OCI-LY7 (cell line): ENCODE measurements at regions not wholly inside any gene's neighbourhood (a gene's known extent, or its start where the extent isn't known, plus 50 kb on each side); places are given as distances from the start of the nearest gene placed in this dataset.

Experiments used
- BruUV-seq: library from RNA; stranded (reverse); fragments of 400-500 nt; replicated peaks from 2 replicates; lab custom pipeline; 2021; lab: Mats Ljungman, UMichigan
- CTCF ChIA-PET: fragments of 300-600 bp; sonication (Branson Sonifier 250); formaldehyde crosslinking; loops from one replicate; lab custom pipeline; 2022; ENCODE audit warnings: antibody characterized with exemption; ENCODE audit not compliant: unreplicated experiment; lab: Charles Lee
- POLR2A ChIA-PET: fragments of 300-600 bp; sonication (Branson Sonifier 250); formaldehyde crosslinking; loops from one replicate; lab custom pipeline; 2022; ENCODE audit warnings: antibody characterized with exemption; lab: Charles Lee
- DNase-seq: peaks from one replicate; pipeline ENCODE4 v3.0.0-alpha.2; 2015; ENCODE audit warnings: low spot score
- H2AFZ ChIP-seq: fragments of 200-600 bp; sonication (generic), shearing (Covaris generic); 2 replicates; pipeline ENCODE4 v1.6.1; 2014; ENCODE audit warnings: mild to moderate bottlenecking, antibody characterized with exemption, low read length, moderate library complexity
- H3K27ac ChIP-seq: fragments of 200-600 bp; sonication (generic); 2 replicates; pipeline ENCODE4 v1.5.1; 2014; ENCODE audit warnings: mixed run types, low read depth, mild to moderate bottlenecking, moderate library complexity, low read length, inconsistent platforms; ENCODE audit not compliant: poor library complexity, severe bottlenecking
- H3K36me3 ChIP-seq: fragments of 200-600 bp; sonication (generic); 2 replicates; pipeline ENCODE4 v1.6.1; 2014; ENCODE audit warnings: mild to moderate bottlenecking, antibody characterized with exemption, low read length, moderate library complexity, mixed read lengths; ENCODE audit not compliant: insufficient read depth
- H3K4me1 ChIP-seq: fragments of 200-600 bp; sonication (generic); 2 replicates; pipeline ENCODE4 v1.5.1; 2014; ENCODE audit warnings: mild to moderate bottlenecking, low read length; ENCODE audit not compliant: insufficient read depth, poor library complexity, severe bottlenecking
- H3K4me2 ChIP-seq: fragments of 200-600 bp; sonication (generic); 2 replicates; pipeline ENCODE4 v1.6.1; 2014; ENCODE audit warnings: mild to moderate bottlenecking, low read length
- H3K4me3 ChIP-seq: fragments of 200-600 bp; sonication (generic); 2 replicates; pipeline ENCODE4 v1.5.1; 2014; ENCODE audit warnings: mild to moderate bottlenecking, low read depth, low read length; ENCODE audit not compliant: poor library complexity, severe bottlenecking
- H3K79me2 ChIP-seq: fragments of 200-600 bp; sonication (generic); 2 replicates; pipeline ENCODE4 v1.6.1; 2016; ENCODE audit warnings: low read depth, mild to moderate bottlenecking, low read length, moderate library complexity, mixed read lengths; ENCODE audit not compliant: insufficient read depth
- H3K9me2 ChIP-seq: fragments of 200-600 bp; sonication (generic); 2 replicates; pipeline ENCODE4 v1.6.1; 2016; ENCODE audit warnings: mild to moderate bottlenecking, low read length, mixed read lengths; ENCODE audit not compliant: insufficient read depth
- H3K9me3 ChIP-seq: fragments of 200-600 bp; sonication (generic); 2 replicates; pipeline ENCODE4 v1.6.1; 2014; ENCODE audit warnings: mild to moderate bottlenecking, mixed run types, low read length, mixed read lengths
- H4K20me1 ChIP-seq: fragments of 200-600 bp; sonication (generic); 2 replicates; pipeline ENCODE4 v1.6.1; 2014; ENCODE audit warnings: mild to moderate bottlenecking, antibody characterized with exemption, low read length, moderate library complexity, mixed read lengths; ENCODE audit not compliant: insufficient read depth
- EZH2phosphoT487 ChIP-seq: fragments of 200-600 bp; sonication (generic); IDR thresholded peaks from 2 replicates; pipeline ENCODE4 v1.6.1; 2018; ENCODE audit warnings: low read depth, borderline replicate concordance, mild to moderate bottlenecking, mixed run types, antibody characterized with exemption, low read length, moderate library complexity, mixed read lengths
- intact Hi-C: fragments of 100-400 bp; cut with micrococcal nuclease; formaldehyde crosslinking; loops from one replicate; pipeline ENCODE4 v1.10.0; 2022; ENCODE audit not compliant: unreplicated experiment
- TF ChIP-seq, protein P1 (sequence below): fragments of 200-600 bp; sonication (generic); conservative IDR thresholded peaks from 2 replicates; pipeline ENCODE4 v1.5.1; 2014; ENCODE audit warnings: mild to moderate bottlenecking, antibody characterized with exemption, low read length, moderate library complexity, mixed read lengths

DNA sequence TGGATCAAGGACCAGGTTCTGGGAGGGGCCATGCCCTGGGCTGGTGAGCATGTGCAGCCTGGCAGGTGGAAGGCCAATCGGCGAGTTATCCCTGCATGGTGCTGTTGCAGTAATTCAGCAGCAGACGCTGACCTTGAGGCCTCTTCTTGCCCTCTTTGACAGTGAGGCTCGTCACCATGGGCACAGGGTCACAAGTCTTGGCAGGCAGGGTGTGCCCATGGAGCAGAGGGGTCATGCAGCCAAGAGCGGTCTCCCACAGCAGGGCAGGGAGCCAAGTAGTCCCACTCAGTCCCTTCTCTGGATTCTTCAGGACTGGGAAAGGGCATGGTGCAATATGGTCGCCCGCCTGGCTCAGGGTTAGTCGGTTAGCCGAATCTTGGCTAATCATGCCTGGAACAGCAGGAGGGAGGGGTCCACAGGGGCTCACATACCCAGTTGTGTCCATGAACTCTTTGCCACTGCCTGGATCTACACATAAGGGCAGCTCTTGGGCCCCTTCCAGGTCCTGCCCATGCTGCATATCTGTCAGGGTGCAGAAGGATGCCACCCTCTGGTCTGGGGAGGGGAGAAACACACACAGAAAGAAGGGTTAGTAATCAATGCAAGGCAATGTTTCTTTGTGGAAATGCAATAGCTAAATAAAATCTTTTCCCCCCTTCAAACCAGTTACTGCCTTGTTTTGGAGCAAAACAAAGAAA, 226.8 kb downstream of the SIPA1L2 start:
- ChIA-PET CTCF (no interaction called here), POLR2A (interaction anchor here (0.7 kb wide), 1 partner anchor 1156 kb away, joined by 3 read pairs; no protein-coding TSS in a partner anchor)
- H3K27ac ChIP-seq, result no peak overlapping the region
- H2AFZ ChIP-seq, result no peak overlapping the region
- no peak overlapping the region for H3K4me3 ChIP-seq
- no peak for DNase-seq
- no peak overlapping the region for H3K4me2 ChIP-seq
- intact Hi-C loops, result no loop called here
- no peaks in the 10 kb centered on the region for H4K20me1 ChIP-seq
- TF ChIP-seq EZH2phosphoT487, result no peak
- TF ChIP-seq, protein P1, sequence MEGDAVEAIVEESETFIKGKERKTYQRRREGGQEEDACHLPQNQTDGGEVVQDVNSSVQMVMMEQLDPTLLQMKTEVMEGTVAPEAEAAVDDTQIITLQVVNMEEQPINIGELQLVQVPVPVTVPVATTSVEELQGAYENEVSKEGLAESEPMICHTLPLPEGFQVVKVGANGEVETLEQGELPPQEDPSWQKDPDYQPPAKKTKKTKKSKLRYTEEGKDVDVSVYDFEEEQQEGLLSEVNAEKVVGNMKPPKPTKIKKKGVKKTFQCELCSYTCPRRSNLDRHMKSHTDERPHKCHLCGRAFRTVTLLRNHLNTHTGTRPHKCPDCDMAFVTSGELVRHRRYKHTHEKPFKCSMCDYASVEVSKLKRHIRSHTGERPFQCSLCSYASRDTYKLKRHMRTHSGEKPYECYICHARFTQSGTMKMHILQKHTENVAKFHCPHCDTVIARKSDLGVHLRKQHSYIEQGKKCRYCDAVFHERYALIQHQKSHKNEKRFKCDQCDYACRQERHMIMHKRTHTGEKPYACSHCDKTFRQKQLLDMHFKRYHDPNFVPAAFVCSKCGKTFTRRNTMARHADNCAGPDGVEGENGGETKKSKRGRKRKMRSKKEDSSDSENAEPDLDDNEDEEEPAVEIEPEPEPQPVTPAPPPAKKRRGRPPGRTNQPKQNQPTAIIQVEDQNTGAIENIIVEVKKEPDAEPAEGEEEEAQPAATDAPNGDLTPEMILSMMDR, result no peak
- H3K9me2 ChIP-seq, result no peaks in the 10 kb centered on the region
- H3K9me3 ChIP-seq, result no peaks in the 10 kb centered on the region
- no TSS peak for BruUV-seq
- no peaks in the 10 kb centered on the region for H3K4me1 ChIP-seq
- H3K36me3 ChIP-seq, result peaks cover 10% of the 10 kb centered on the region; the same call in 1 of the 2 replicates
- H3K79me2 ChIP-seq, result no peaks in the 10 kb centered on the region

DNA sequence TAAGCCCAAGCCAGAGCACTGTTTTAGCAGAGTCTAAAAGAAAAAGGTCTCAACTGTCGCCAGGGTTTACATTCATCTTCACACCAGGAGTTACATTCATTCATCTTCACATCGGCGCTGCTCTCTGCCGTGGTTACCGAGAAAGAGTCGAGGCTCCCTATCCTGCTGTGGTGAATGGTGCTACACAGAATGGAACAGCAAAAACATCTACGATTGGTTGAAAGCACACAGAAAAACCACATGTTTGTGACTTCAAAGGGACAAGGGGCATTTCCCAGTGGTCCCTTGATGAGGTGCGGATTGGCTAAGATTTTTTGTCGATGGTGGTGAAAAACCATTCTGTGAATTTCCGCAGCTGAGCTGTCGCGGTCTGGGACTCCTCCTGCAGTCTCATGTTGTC, 231.1 kb downstream of the SIPA1L2 start:
- no peaks in the 10 kb centered on the region for H4K20me1 ChIP-seq
- H3K9me3 ChIP-seq, result no peaks in the 10 kb centered on the region
- no peaks in the 10 kb centered on the region for H3K79me2 ChIP-seq
- intact Hi-C loops, result no loop called here
- H3K4me2 ChIP-seq, result no peak overlapping the region
- POLR2A ChIA-PET, result interaction anchor here (1.0 kb wide), 1 partner anchor 11 kb away, joined by 3 read pairs; no protein-coding TSS in a partner anchor
- no peak overlapping the region for H2AFZ ChIP-seq
- no peak for DNase-seq
- H3K4me1 ChIP-seq, result no peaks in the 10 kb centered on the region
- TF ChIP-seq, protein P1, result no peak
- no peak for TF ChIP-seq EZH2phosphoT487
- BruUV-seq, result no TSS peak
- H3K27ac ChIP-seq, result no peak overlapping the region
- no peak overlapping the region for H3K4me3 ChIP-seq
- no peaks in the 10 kb centered on the region for H3K9me2 ChIP-seq
- peaks cover 10% of the 10 kb centered on the region; the same call in 1 of the 2 replicates for H3K36me3 ChIP-seq
- CTCF ChIA-PET, result no interaction called here
